ENCODE measurements at regions not wholly inside any gene's neighbourhood (a gene's known extent, or its start where the extent isn't known, plus 50 kb on each side); places are given as distances from the start of the nearest gene placed in this dataset.

- intact Hi-C loops (cut with micrococcal nuclease; ENCODE audit: unreplicated experiment), result no loop called here
- DNase-seq, result no peak
- H3K9me3 ChIP-seq, result no peaks in the 10 kb centered on the region
- BruUV-seq (replicated peaks), result no TSS peak
- no peak overlapping the region for H3K4me3 Mint-ChIP-seq (ENCODE audit: unreplicated experiment)
- ChIA-PET POLR2A (no interaction called here), CTCF (no interaction called here)
- no peaks in the 10 kb centered on the region for H3K9me3 Mint-ChIP-seq (ENCODE audit: unreplicated experiment)
- no peaks in the 10 kb centered on the region for H3K27me3 Mint-ChIP-seq (ENCODE audit: insufficient read depth, unreplicated experiment)
- no peak overlapping the region for H3K4me3 ChIP-seq (ENCODE audit: low read depth, low read length)
- TF ChIP-seq, protein P1, sequence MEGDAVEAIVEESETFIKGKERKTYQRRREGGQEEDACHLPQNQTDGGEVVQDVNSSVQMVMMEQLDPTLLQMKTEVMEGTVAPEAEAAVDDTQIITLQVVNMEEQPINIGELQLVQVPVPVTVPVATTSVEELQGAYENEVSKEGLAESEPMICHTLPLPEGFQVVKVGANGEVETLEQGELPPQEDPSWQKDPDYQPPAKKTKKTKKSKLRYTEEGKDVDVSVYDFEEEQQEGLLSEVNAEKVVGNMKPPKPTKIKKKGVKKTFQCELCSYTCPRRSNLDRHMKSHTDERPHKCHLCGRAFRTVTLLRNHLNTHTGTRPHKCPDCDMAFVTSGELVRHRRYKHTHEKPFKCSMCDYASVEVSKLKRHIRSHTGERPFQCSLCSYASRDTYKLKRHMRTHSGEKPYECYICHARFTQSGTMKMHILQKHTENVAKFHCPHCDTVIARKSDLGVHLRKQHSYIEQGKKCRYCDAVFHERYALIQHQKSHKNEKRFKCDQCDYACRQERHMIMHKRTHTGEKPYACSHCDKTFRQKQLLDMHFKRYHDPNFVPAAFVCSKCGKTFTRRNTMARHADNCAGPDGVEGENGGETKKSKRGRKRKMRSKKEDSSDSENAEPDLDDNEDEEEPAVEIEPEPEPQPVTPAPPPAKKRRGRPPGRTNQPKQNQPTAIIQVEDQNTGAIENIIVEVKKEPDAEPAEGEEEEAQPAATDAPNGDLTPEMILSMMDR (IDR thresholded peaks at IDR 0.05; ENCODE audit: insufficient read depth in 1 of 2, low read depth in 1 of 2, low read length in 1 of 2, severe bottlenecking in 1 of 2, unreplicated experiment in 1 of 2), result no peak
- H3K27ac Mint-ChIP-seq (ENCODE audit: unreplicated experiment), result no peak overlapping the region
- H3K36me3 Mint-ChIP-seq (ENCODE audit: insufficient read depth, unreplicated experiment), result no peaks in the 10 kb centered on the region
- H3K27me3 ChIP-seq (replicated peaks; ENCODE audit: control insufficient read depth, insufficient read depth, low read length), result no peaks in the 10 kb centered on the region
- no peaks in the 10 kb centered on the region for H3K36me3 ChIP-seq (ENCODE audit: control insufficient read depth, insufficient read depth, low read length)
- no peaks in the 10 kb centered on the region for H3K4me1 Mint-ChIP-seq (ENCODE audit: low read depth, unreplicated experiment)
- H3K4me1 ChIP-seq, result no peaks in the 10 kb centered on the region
Observed at GRCh38 chr12:123038486-123038885, 58.0 kb downstream of the ARL6IP4 start.

GRCh38 chr12:123037791-123038190 is 57.3 kb downstream of the ARL6IP4 start:
- no peak for DNase-seq
- no peak overlapping the region for H3K4me3 ChIP-seq (ENCODE audit: low read depth, low read length)
- intact Hi-C loops (cut with micrococcal nuclease; ENCODE audit: unreplicated experiment), result no loop called here
- ChIA-PET CTCF (no interaction called here), POLR2A (no interaction called here)
- no peaks in the 10 kb centered on the region for H3K9me3 ChIP-seq
- BruUV-seq (replicated peaks), result no TSS peak
- no peaks in the 10 kb centered on the region for H3K36me3 ChIP-seq (ENCODE audit: control insufficient read depth, insufficient read depth, low read length)
- Mint-ChIP-seq H3K4me1 (ENCODE audit: low read depth, unreplicated experiment) (no peaks in the 10 kb centered on the region), H3K36me3 (ENCODE audit: insufficient read depth, unreplicated experiment) (no peaks in the 10 kb centered on the region), H3K4me3 (ENCODE audit: unreplicated experiment) (no peak overlapping the region), H3K27me3 (ENCODE audit: insufficient read depth, unreplicated experiment) (no peaks in the 10 kb centered on the region), H3K27ac (ENCODE audit: unreplicated experiment) (no peak overlapping the region), H3K9me3 (ENCODE audit: unreplicated experiment) (no peaks in the 10 kb centered on the region)
- no peaks in the 10 kb centered on the region for H3K27me3 ChIP-seq (replicated peaks; ENCODE audit: control insufficient read depth, insufficient read depth, low read length)
- no peaks in the 10 kb centered on the region for H3K4me1 ChIP-seq
- TF ChIP-seq, protein P1 (IDR thresholded peaks at IDR 0.05; ENCODE audit: insufficient read depth in 1 of 2, low read depth in 1 of 2, low read length in 1 of 2, severe bottlenecking in 1 of 2, unreplicated experiment in 1 of 2), result no peak

DNA sequence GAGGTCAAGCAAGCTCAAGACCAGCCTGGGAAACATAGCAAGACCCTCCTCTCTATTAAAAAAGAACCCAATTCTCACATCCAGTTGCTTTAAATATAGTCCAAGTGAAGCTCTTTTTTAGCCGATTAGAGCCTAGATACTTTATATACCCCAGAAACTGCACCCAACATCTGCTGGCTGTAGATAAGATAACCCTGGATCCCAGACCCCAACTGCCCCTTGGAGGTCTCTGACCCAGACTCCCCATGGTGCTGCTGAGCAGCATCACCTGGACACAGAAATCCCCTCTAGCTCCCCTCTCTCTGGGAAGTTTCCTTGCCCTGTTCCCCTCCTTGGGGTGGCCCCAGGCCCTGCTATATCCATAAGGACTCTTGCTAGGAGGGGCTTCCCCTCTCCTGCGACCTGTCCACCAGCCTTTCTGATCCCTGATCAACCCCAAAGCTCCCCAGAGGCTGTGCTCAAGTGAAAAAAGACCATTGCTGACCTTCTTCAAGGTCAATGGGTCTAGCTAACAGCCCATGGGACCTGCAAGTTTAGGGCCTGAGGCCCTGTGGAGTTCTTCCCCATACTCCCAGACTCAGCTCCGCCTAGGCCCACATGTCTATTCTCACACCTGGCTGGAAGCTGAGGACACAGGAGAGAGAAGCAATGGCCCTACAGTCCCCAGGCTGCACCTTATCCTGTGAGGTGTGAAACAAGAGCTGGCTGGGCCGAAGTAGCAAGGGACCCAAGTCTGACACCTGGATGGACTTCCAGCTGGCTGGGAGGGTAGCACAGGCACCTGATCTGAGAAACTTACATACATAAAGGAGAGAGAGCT is 56.2 kb downstream of the ARL6IP4 start:
- no peaks in the 10 kb centered on the region for H3K9me3 Mint-ChIP-seq (ENCODE audit: unreplicated experiment)
- Histone ChIP-seq H3K4me3 (ENCODE audit: low read depth, low read length) (no peak overlapping the region), H3K4me1 (no peaks in the 10 kb centered on the region), H3K36me3 (ENCODE audit: control insufficient read depth, insufficient read depth, low read length) (no peaks in the 10 kb centered on the region), H3K27me3 (replicated peaks; ENCODE audit: control insufficient read depth, insufficient read depth, low read length) (no peaks in the 10 kb centered on the region), H3K9me3 (no peaks in the 10 kb centered on the region)
- TF ChIP-seq, protein P1 (IDR thresholded peaks at IDR 0.05; ENCODE audit: insufficient read depth in 1 of 2, low read depth in 1 of 2, low read length in 1 of 2, severe bottlenecking in 1 of 2, unreplicated experiment in 1 of 2), result no peak
- no TSS peak for BruUV-seq (replicated peaks)
- ChIA-PET POLR2A (no interaction called here), CTCF (no interaction called here)
- H3K27ac Mint-ChIP-seq (ENCODE audit: unreplicated experiment), result no peak overlapping the region
- H3K4me3 Mint-ChIP-seq (ENCODE audit: unreplicated experiment), result no peak overlapping the region
- no peak for DNase-seq
- no peaks in the 10 kb centered on the region for H3K27me3 Mint-ChIP-seq (ENCODE audit: insufficient read depth, unreplicated experiment)
- intact Hi-C loops (cut with micrococcal nuclease; ENCODE audit: unreplicated experiment), result no loop called here
- H3K4me1 Mint-ChIP-seq (ENCODE audit: low read depth, unreplicated experiment), result no peaks in the 10 kb centered on the region
- H3K36me3 Mint-ChIP-seq (ENCODE audit: insufficient read depth, unreplicated experiment), result no peaks in the 10 kb centered on the region

Measured in Caco-2 (cell line).